Spleen (tissue), 7 donors: ENCODE measurements at regions not wholly inside any gene's neighbourhood (a gene's known extent, or its start where the extent isn't known, plus 50 kb on each side); places are given as distances from the start of the nearest gene placed in this dataset.

ENCODE experiments used
- POLR2A ChIP-seq, 3 donors: fragments of 450-650 bp; IDR thresholded peaks; one replicate each; pipeline ENCODE4 v1.5.1; 2017; ENCODE audit warnings: antibody characterized with exemption in 3 of 3, mild to moderate bottlenecking in 1 of 3
- POLR2AphosphoS5 ChIP-seq, 3 donors: sonication (generic); formaldehyde crosslinking; IDR thresholded peaks; one replicate each; pipeline ENCODE4 v1.5.1; 2017; ENCODE audit warnings: antibody characterized with exemption in 3 of 3
- TF ChIP-seq, protein P1 (sequence below), 11 experiments: fragments of 200-600 bp in 7 of 11; fragments of 450-650 bp in 4 of 11; sonication (generic) in 4 of 11; IDR thresholded peaks in 8 of 11; conservative IDR thresholded peaks in 3 of 11; 1 replicate in 7 of 11; 2 replicates in 4 of 11; pipeline versions ENCODE4 v1.4.0 to v1.8.0; 2016 to 2021; ENCODE audit warnings: antibody characterized with exemption in 11 of 11, inconsistent platforms in 4 of 11, mild to moderate bottlenecking in 1 of 11
- donor health status: DM: no; HTN: no; CAD: no; lungs with moderate emphysema.
- donor health status: DM: no; HTN: no; CAD: no.
- donor health status: DM: no; HTN: no; CAD: no.

GRCh38 chr2:23171108-23171507 lies 213.9 kb upstream of the KLHL29 start:
- no peak for TF ChIP-seq POLR2A (IDR thresholded peaks at IDR 0.05)
- TF ChIP-seq, protein P1, sequence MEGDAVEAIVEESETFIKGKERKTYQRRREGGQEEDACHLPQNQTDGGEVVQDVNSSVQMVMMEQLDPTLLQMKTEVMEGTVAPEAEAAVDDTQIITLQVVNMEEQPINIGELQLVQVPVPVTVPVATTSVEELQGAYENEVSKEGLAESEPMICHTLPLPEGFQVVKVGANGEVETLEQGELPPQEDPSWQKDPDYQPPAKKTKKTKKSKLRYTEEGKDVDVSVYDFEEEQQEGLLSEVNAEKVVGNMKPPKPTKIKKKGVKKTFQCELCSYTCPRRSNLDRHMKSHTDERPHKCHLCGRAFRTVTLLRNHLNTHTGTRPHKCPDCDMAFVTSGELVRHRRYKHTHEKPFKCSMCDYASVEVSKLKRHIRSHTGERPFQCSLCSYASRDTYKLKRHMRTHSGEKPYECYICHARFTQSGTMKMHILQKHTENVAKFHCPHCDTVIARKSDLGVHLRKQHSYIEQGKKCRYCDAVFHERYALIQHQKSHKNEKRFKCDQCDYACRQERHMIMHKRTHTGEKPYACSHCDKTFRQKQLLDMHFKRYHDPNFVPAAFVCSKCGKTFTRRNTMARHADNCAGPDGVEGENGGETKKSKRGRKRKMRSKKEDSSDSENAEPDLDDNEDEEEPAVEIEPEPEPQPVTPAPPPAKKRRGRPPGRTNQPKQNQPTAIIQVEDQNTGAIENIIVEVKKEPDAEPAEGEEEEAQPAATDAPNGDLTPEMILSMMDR (IDR thresholded peaks at IDR 0.05 in 8 of 11, conservative IDR thresholded peaks at IDR 0.05 in 3 of 11): no peak
- no peak for TF ChIP-seq POLR2AphosphoS5 (IDR thresholded peaks at IDR 0.05)
